ENCODE measurements at regions not wholly inside any gene's neighbourhood (a gene's known extent, or its start where the extent isn't known, plus 50 kb on each side); places are given as distances from the start of the nearest gene placed in this dataset.

- H3K4me3 ChIP-seq, result no peak overlapping the region
- 49 to 76% (median 73%) methylated on average over 2 of the region's 2 CpGs for WGBS, 4 donors
- H3K27me3 ChIP-seq, result no peaks in the 10 kb centered on the region
- no peak overlapping the region for H3K27ac ChIP-seq
- ATAC-seq, result no peak
- intact Hi-C loops (cut with DNase I), result no loop called here
- TF ChIP-seq POLR2A (IDR thresholded peaks at IDR 0.05), result no peak
- TF ChIP-seq, protein P1, sequence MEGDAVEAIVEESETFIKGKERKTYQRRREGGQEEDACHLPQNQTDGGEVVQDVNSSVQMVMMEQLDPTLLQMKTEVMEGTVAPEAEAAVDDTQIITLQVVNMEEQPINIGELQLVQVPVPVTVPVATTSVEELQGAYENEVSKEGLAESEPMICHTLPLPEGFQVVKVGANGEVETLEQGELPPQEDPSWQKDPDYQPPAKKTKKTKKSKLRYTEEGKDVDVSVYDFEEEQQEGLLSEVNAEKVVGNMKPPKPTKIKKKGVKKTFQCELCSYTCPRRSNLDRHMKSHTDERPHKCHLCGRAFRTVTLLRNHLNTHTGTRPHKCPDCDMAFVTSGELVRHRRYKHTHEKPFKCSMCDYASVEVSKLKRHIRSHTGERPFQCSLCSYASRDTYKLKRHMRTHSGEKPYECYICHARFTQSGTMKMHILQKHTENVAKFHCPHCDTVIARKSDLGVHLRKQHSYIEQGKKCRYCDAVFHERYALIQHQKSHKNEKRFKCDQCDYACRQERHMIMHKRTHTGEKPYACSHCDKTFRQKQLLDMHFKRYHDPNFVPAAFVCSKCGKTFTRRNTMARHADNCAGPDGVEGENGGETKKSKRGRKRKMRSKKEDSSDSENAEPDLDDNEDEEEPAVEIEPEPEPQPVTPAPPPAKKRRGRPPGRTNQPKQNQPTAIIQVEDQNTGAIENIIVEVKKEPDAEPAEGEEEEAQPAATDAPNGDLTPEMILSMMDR (IDR thresholded peaks at IDR 0.05), result no peak
- no peak for DNase-seq
- H3K36me3 ChIP-seq, result no peaks in the 10 kb centered on the region
- H3K9me3 ChIP-seq, result peaks cover 0 to 6% (median 0%) of the 10 kb centered on the region in 12 donors
- H3K4me1 ChIP-seq, result no peaks in the 10 kb centered on the region
These were observed 2053.6 kb upstream of the PRR20A start for GRCh38 chr13:55087085-55087484.

DNA sequence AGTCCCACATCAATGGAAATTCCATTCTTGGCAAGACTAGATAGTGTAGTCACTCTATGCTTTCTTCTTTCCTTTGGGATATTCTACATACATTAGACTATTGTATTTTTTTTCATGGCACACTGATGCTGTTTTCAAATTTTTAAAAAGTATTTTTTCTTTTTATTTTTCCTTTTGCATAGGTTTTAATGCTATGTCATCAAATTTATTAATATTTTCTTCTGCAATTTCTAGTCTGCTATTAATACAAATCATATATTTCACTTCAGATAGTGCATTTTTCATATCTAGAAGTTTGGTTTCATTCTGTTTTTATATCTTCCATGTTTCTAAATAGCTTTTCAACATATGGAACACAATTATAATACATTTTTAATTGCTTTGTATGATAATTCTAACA lies 2050.1 kb upstream of the PRR20A start:
- no peaks in the 10 kb centered on the region for H3K4me1 ChIP-seq
- H3K36me3 ChIP-seq, result no peaks in the 10 kb centered on the region
- no peak overlapping the region for H3K4me3 ChIP-seq
- no peak for TF ChIP-seq POLR2A (IDR thresholded peaks at IDR 0.05)
- TF ChIP-seq, protein P1 (IDR thresholded peaks at IDR 0.05), result no peak
- DNase-seq (no peak), ATAC-seq (no peak)
- intact Hi-C loops (cut with DNase I), result no loop called here
- H3K27ac ChIP-seq, result no peak overlapping the region
- H3K27me3 ChIP-seq, result no peaks in the 10 kb centered on the region
- H3K9me3 ChIP-seq, result no peaks in the 10 kb centered on the region

DNA sequence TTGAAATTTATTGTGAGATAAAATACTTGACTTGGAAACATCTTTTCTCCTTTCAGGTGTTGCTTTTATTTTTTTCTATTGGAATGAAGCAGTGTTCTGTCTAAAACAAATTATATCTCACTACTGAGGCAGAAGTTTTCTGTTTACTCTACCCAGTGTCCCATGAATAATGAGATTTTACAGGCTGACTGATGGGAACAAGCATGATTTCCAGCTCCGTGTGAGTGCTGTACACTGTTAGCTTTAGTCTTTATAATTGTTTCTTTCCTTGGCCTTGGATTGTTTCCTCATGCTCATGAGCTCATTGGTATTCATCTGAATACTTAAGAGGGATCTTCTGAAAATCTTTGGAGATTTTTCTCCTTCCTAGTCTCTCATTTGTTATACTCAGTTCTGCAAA lies 2049.5 kb upstream of the PRR20A start:
- DNase-seq (no peak), ATAC-seq (no peak)
- Histone ChIP-seq H3K36me3 (no peaks in the 10 kb centered on the region), H3K9me3 (no peaks in the 10 kb centered on the region), H3K4me1 (no peaks in the 10 kb centered on the region), H3K27ac (no peak overlapping the region), H3K4me3 (no peak overlapping the region), H3K27me3 (no peaks in the 10 kb centered on the region)
- intact Hi-C loops (cut with DNase I), result no loop called here
- 66 to 76% (median 73%) methylated on average over 1 of the region's 1 CpG for WGBS, 4 donors
- no peak for TF ChIP-seq POLR2A (IDR thresholded peaks at IDR 0.05)
- TF ChIP-seq, protein P1 (IDR thresholded peaks at IDR 0.05), result no peak

- intact Hi-C loops (cut with DNase I), result no loop called here
These were observed 2034.2 kb upstream of the PRR20A start for GRCh38 chr13:55106509-55106908.

More at GRCh38 chr13:55106509-55106908, 2034.2 kb upstream of the PRR20A start:
- H3K4me1 ChIP-seq, result no peaks in the 10 kb centered on the region
- no peaks in the 10 kb centered on the region for H3K9me3 ChIP-seq
- no peak for TF ChIP-seq POLR2A (IDR thresholded peaks at IDR 0.05)
- TF ChIP-seq, protein P1 (IDR thresholded peaks at IDR 0.05), result no peak
- H3K27me3 ChIP-seq, result no peaks in the 10 kb centered on the region
- ATAC-seq (no peak), DNase-seq (no peak)
- H3K27ac ChIP-seq, result no peak overlapping the region
- no peak overlapping the region for H3K4me3 ChIP-seq
- no peaks in the 10 kb centered on the region for H3K36me3 ChIP-seq
- 85 to 90% (median 88%) methylated on average over 1 of the region's 1 CpG for WGBS, 4 donors

Data from heart left ventricle (tissue), 16 donors.